HG03159 (cell line): ENCODE measurements at regions not wholly inside any gene's neighbourhood (a gene's known extent, or its start where the extent isn't known, plus 50 kb on each side); places are given as distances from the start of the nearest gene placed in this dataset.

Experiments used
- ATAC-seq: cut with Tn5 transposase; IDR thresholded peaks from one replicate; pipeline ENCODE4 v1.9.1; 2021; ENCODE audit warnings: mild to moderate bottlenecking, moderate library complexity; ENCODE audit not compliant: unreplicated experiment

GRCh38 chrX:43481576-43481975, 174.5 kb upstream of the MAOA start:
- ATAC-seq, result no peak

- no peak for ATAC-seq
These were observed 162.3 kb upstream of the MAOA start for GRCh38 chrX:43493756-43494155.

GRCh38 chrX:43500246-43500645, 155.9 kb upstream of the MAOA start:
- no peak for ATAC-seq

GRCh38 chrX:43500996-43501694, 155.0 kb upstream of the MAOA start:
- no peak for ATAC-seq

- ATAC-seq, result no peak
These were observed 151.7 kb upstream of the MAOA start for GRCh38 chrX:43504394-43504793.

- no peak for ATAC-seq
These were observed 150.3 kb upstream of the MAOA start for GRCh38 chrX:43505769-43506168.

- no peak for ATAC-seq
These were observed 147.4 kb upstream of the MAOA start for GRCh38 chrX:43508694-43509093.

GRCh38 chrX:43510209-43510608, 145.9 kb upstream of the MAOA start:
- no peak for ATAC-seq

GRCh38 chrX:43513085-43513484, 143.0 kb upstream of the MAOA start:
- no peak for ATAC-seq

- no peak for ATAC-seq
These were observed 141.3 kb upstream of the MAOA start for GRCh38 chrX:43514820-43515219.

GRCh38 chrX:43522582-43522981, 133.5 kb upstream of the MAOA start:
- no peak for ATAC-seq

GRCh38 chrX:43525901-43526610, 130.0 kb upstream of the MAOA start:
- ATAC-seq, result no peak

- ATAC-seq, result no peak
These were observed 129.2 kb upstream of the MAOA start for GRCh38 chrX:43526878-43527277.

- no peak for ATAC-seq
These were observed 128.3 kb upstream of the MAOA start for GRCh38 chrX:43527801-43528200.

- no peak for ATAC-seq
These were observed 125.3 kb upstream of the MAOA start for GRCh38 chrX:43530837-43531236.

- no peak for ATAC-seq
These were observed 115.8 kb upstream of the MAOA start for GRCh38 chrX:43540318-43540717.

GRCh38 chrX:43551590-43551989, 104.5 kb upstream of the MAOA start:
- ATAC-seq, result no peak

GRCh38 chrX:43552156-43552555, 103.9 kb upstream of the MAOA start:
- no peak for ATAC-seq

- ATAC-seq, result no peak
These were observed 103.4 kb upstream of the MAOA start for GRCh38 chrX:43552703-43553102.

- no peak for ATAC-seq
These were observed 102.8 kb upstream of the MAOA start for GRCh38 chrX:43553257-43553656.

- ATAC-seq, result no peak
These were observed 99.9 kb upstream of the MAOA start for GRCh38 chrX:43556207-43556606.

GRCh38 chrX:43557792-43558191, 98.3 kb upstream of the MAOA start:
- peak; percentile 72 for ATAC-seq

GRCh38 chrX:43559644-43560043, 96.5 kb upstream of the MAOA start:
- no peak for ATAC-seq
